ENCODE measurements at regions not wholly inside any gene's neighbourhood (a gene's known extent, or its start where the extent isn't known, plus 50 kb on each side); places are given as distances from the start of the nearest gene placed in this dataset.

GRCh38 chr6:66082914-66083313, 375.9 kb upstream of the EYS start:
- TF ChIP-seq NFXL1 (CRISPR knock-in tag; IDR thresholded peaks at IDR 0.05) (no peak), PHF21A (IDR thresholded peaks at IDR 0.05; ENCODE audit: borderline replicate concordance, low read depth) (no peak), NRF1 (conservative IDR thresholded peaks at IDR 0.05 in 1 of 2, IDR thresholded peaks at IDR 0.05 in 1 of 2) (no peak), HMG20A (CRISPR knock-in tag; conservative IDR thresholded peaks at IDR 0.05) (no peak)

Measured in K562 (cell line).